HG03095 (cell line): ENCODE measurements at regions not wholly inside any gene's neighbourhood (a gene's known extent, or its start where the extent isn't known, plus 50 kb on each side); places are given as distances from the start of the nearest gene placed in this dataset.
"Not testable (repeated sequence)": the region's sequence is repeated elsewhere in the genome, so short reads cannot be mapped to it uniquely, and the experiment has no call there.

Experiments used
- ATAC-seq: cut with Tn5 transposase; IDR thresholded peaks from one replicate; pipeline ENCODE4 v1.9.1; 2021; ENCODE audit warnings: moderate library complexity; ENCODE audit not compliant: unreplicated experiment

- no peak for ATAC-seq
Measured at GRCh38 chr7:29619111-29619510, 55.5 kb downstream of the PRR15 start.

GRCh38 chr7:29619848-29620555 lies 56.4 kb downstream of the PRR15 start:
- no peak for ATAC-seq

- ATAC-seq, result no peak
Measured at GRCh38 chr7:29620556-29620930, 56.9 kb downstream of the PRR15 start.

- ATAC-seq, result no peak
Measured at GRCh38 chr7:29622335-29623265, 59.0 kb downstream of the PRR15 start.

- no peak for ATAC-seq
Measured at GRCh38 chr7:29623973-29624372, 60.3 kb downstream of the PRR15 start.

- no peak for ATAC-seq
Measured at GRCh38 chr7:29626730-29627129, 63.1 kb downstream of the PRR15 start.

- ATAC-seq, result no peak
Measured at GRCh38 chr7:29627631-29628030, 64.0 kb downstream of the PRR15 start.

- no peak for ATAC-seq
Measured at GRCh38 chr7:29629507-29629906, 65.9 kb downstream of the PRR15 start.

GRCh38 chr7:29635067-29636008 lies 71.7 kb downstream of the PRR15 start:
- ATAC-seq, result not testable (repeated sequence)

GRCh38 chr7:29636009-29636351 lies 72.3 kb downstream of the PRR15 start:
- no peak for ATAC-seq

- ATAC-seq, result no peak
Measured at GRCh38 chr7:29637374-29637773, 73.7 kb downstream of the PRR15 start.

- ATAC-seq, result not testable (repeated sequence)
Measured at GRCh38 chr7:29638841-29639240, 75.2 kb downstream of the PRR15 start.

GRCh38 chr7:29639386-29639785 lies 75.8 kb downstream of the PRR15 start:
- ATAC-seq, result no peak

- ATAC-seq, result no peak
Measured at GRCh38 chr7:29639886-29640595, 76.4 kb downstream of the PRR15 start.

GRCh38 chr7:29641651-29642050 lies 78.0 kb downstream of the PRR15 start:
- no peak for ATAC-seq

- ATAC-seq, result no peak
Measured at GRCh38 chr7:29642494-29643155, 79.0 kb downstream of the PRR15 start.

GRCh38 chr7:29646116-29646515 lies 82.5 kb downstream of the PRR15 start:
- ATAC-seq, result not testable (repeated sequence)

- no peak for ATAC-seq
Measured at GRCh38 chr7:29647020-29647654, 83.5 kb downstream of the PRR15 start.

- not testable (repeated sequence) for ATAC-seq
Measured at GRCh38 chr7:29647691-29648210, 84.1 kb downstream of the PRR15 start.
